Cardiac muscle cell (in vitro differentiated cells and primary cell): ENCODE measurements at regions not wholly inside any gene's neighbourhood (a gene's known extent, or its start where the extent isn't known, plus 50 kb on each side); places are given as distances from the start of the nearest gene placed in this dataset.

Experiments used
- DNase-seq, 2 donors: peaks; one replicate each; pipeline versions ENCODE4 v3.0.0 to v3.0.0-alpha.2; 2010 to 2017; ENCODE audit warnings: low read depth in 1 of 2, low spot score in 1 of 2
- H3K27ac ChIP-seq: fragments of 200-600 bp; sonication (generic); 2 replicates; pipeline ENCODE4 v1.5.1; 2016
- H3K27me3 ChIP-seq: fragments of 200-600 bp; sonication (generic); 2 replicates; pipeline ENCODE4 v1.6.0; 2016; ENCODE audit warnings: control low read depth
- H3K36me3 ChIP-seq: fragments of 200-600 bp; sonication (generic); 2 replicates; pipeline ENCODE4 v1.5.1; 2016; ENCODE audit warnings: control low read depth
- H3K4me1 ChIP-seq: fragments of 200-600 bp; sonication (generic); 2 replicates; pipeline ENCODE4 v1.8.1; 2017; ENCODE audit warnings: low read depth, mild to moderate bottlenecking, mixed run types
- H3K4me3 ChIP-seq: fragments of 200-600 bp; sonication (generic); 2 replicates; pipeline ENCODE4 v1.5.1; 2016; ENCODE audit warnings: mild to moderate bottlenecking
- H3K9me3 ChIP-seq: fragments of 200-600 bp; sonication (generic); 2 replicates; pipeline ENCODE4 v1.5.1; 2017; ENCODE audit warnings: low read depth, mild to moderate bottlenecking, control low read depth
- CTCF ChIP-seq: IDR thresholded peaks from 2 replicates; pipeline ENCODE4 v1.5.1; 2012; ENCODE audit warnings: low read depth, mild to moderate bottlenecking, low read length

GRCh38 chr5:4229414-4230292, 634.0 kb downstream of the IRX1 start:
- no peaks in the 10 kb centered on the region for H3K4me1 ChIP-seq
- no peaks in the 10 kb centered on the region for H3K36me3 ChIP-seq
- H3K4me3 ChIP-seq = no peak overlapping the region
- no peaks in the 10 kb centered on the region for H3K9me3 ChIP-seq
- no peak overlapping the region for H3K27ac ChIP-seq
- no peak for DNase-seq
- no peak for TF ChIP-seq CTCF
- H3K27me3 ChIP-seq = peaks cover 6% of the 10 kb centered on the region

GRCh38 chr5:4230471-4230785, 634.8 kb downstream of the IRX1 start:
- Histone ChIP-seq H3K9me3 (no peaks in the 10 kb centered on the region), H3K36me3 (no peaks in the 10 kb centered on the region), H3K27ac (no peak overlapping the region), H3K4me1 (no peaks in the 10 kb centered on the region), H3K4me3 (no peak overlapping the region), H3K27me3 (peaks cover 6% of the 10 kb centered on the region)
- DNase-seq = no peak
- no peak for TF ChIP-seq CTCF

GRCh38 chr5:4230786-4231641, 635.4 kb downstream of the IRX1 start:
- TF ChIP-seq CTCF = no peak

GRCh38 chr5:4232084-4232483, 636.5 kb downstream of the IRX1 start:
- no peak for TF ChIP-seq CTCF
- Histone ChIP-seq H3K4me3 (no peak overlapping the region), H3K27me3 (peaks cover 6% of the 10 kb centered on the region), H3K27ac (no peak overlapping the region), H3K9me3 (no peaks in the 10 kb centered on the region), H3K36me3 (no peaks in the 10 kb centered on the region), H3K4me1 (no peaks in the 10 kb centered on the region)
- DNase-seq = no peak

More at GRCh38 chr5:4230786-4231641, 635.4 kb downstream of the IRX1 start:
- no peaks in the 10 kb centered on the region for H3K36me3 ChIP-seq
- peaks cover 6% of the 10 kb centered on the region for H3K27me3 ChIP-seq
- no peak for DNase-seq
- no peaks in the 10 kb centered on the region for H3K9me3 ChIP-seq
- H3K4me3 ChIP-seq = no peak overlapping the region
- H3K4me1 ChIP-seq = no peaks in the 10 kb centered on the region
- no peak overlapping the region for H3K27ac ChIP-seq

GRCh38 chr5:4233671-4234070, 638.0 kb downstream of the IRX1 start:
- Histone ChIP-seq H3K9me3 (no peaks in the 10 kb centered on the region), H3K27me3 (peaks cover 6% of the 10 kb centered on the region), H3K27ac (no peak overlapping the region), H3K4me3 (no peak overlapping the region), H3K4me1 (no peaks in the 10 kb centered on the region), H3K36me3 (no peaks in the 10 kb centered on the region)
- TF ChIP-seq CTCF = no peak
- no peak for DNase-seq
